Ishikawa (cell line): ENCODE measurements at regions not wholly inside any gene's neighbourhood (a gene's known extent, or its start where the extent isn't known, plus 50 kb on each side); places are given as distances from the start of the nearest gene placed in this dataset.

Experiments used
- RAD21 ChIP-seq: IDR thresholded peaks from 2 replicates; pipeline ENCODE4 v1.6.1; 2012; ENCODE audit warnings: low read depth
- TAF1 ChIP-seq: IDR thresholded peaks from 2 replicates; pipeline ENCODE4 v1.6.1; 2012; ENCODE audit warnings: low read depth, mild to moderate bottlenecking
- TCF12 ChIP-seq: IDR thresholded peaks from 2 replicates; pipeline ENCODE4 v1.6.1; 2012; ENCODE audit warnings: low read depth
- YY1 ChIP-seq: IDR thresholded peaks from 2 replicates; pipeline ENCODE4 v1.6.1; 2012; ENCODE audit warnings: low read depth
- TF ChIP-seq, protein P1 (sequence below): IDR thresholded peaks from 2 replicates; pipeline ENCODE4 v1.6.1; 2012

DNA sequence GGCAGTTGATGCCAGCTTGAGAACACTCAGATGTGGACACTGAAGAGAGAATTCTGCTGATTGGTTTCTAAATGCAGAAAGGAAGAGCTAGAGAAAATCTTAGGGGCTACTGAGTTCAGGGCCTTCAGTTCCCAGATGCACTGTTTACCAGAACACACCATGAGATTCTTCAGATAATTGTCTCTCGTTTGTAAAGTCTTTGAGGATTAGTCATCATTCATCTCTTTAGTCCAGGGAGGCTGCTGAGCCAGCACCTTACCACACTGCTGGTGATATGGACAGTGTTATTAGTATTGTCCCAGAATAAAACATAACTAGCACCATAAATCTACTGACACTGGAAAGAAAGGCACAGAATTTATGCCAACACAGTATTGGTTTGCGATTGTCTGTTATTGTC, 690.8 kb upstream of the CELF4 start:
- TF ChIP-seq RAD21 (no peak), TCF12 (no peak), TAF1 (no peak), YY1 (no peak)
- TF ChIP-seq, protein P1, sequence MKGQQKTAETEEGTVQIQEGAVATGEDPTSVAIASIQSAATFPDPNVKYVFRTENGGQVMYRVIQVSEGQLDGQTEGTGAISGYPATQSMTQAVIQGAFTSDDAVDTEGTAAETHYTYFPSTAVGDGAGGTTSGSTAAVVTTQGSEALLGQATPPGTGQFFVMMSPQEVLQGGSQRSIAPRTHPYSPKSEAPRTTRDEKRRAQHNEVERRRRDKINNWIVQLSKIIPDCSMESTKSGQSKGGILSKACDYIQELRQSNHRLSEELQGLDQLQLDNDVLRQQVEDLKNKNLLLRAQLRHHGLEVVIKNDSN: no peak
